ENCODE measurements at regions not wholly inside any gene's neighbourhood (a gene's known extent, or its start where the extent isn't known, plus 50 kb on each side); places are given as distances from the start of the nearest gene placed in this dataset.

GRCh38 chr6:134797400-134798113 is 152.3 kb downstream of the ALDH8A1 start:
- TF ChIP-seq, protein P1, sequence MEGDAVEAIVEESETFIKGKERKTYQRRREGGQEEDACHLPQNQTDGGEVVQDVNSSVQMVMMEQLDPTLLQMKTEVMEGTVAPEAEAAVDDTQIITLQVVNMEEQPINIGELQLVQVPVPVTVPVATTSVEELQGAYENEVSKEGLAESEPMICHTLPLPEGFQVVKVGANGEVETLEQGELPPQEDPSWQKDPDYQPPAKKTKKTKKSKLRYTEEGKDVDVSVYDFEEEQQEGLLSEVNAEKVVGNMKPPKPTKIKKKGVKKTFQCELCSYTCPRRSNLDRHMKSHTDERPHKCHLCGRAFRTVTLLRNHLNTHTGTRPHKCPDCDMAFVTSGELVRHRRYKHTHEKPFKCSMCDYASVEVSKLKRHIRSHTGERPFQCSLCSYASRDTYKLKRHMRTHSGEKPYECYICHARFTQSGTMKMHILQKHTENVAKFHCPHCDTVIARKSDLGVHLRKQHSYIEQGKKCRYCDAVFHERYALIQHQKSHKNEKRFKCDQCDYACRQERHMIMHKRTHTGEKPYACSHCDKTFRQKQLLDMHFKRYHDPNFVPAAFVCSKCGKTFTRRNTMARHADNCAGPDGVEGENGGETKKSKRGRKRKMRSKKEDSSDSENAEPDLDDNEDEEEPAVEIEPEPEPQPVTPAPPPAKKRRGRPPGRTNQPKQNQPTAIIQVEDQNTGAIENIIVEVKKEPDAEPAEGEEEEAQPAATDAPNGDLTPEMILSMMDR (IDR thresholded peaks at IDR 0.05; ENCODE audit: low read length) = no peak
- TF ChIP-seq EZH2 (optimal IDR thresholded peaks at IDR 0.05; ENCODE audit: low read depth, low read length) (no peak), EZH2phosphoT487 (IDR thresholded peaks at IDR 0.05; ENCODE audit: low read length) (no peak)
